GM23248 (cell line): ENCODE measurements at regions not wholly inside any gene's neighbourhood (a gene's known extent, or its start where the extent isn't known, plus 50 kb on each side); places are given as distances from the start of the nearest gene placed in this dataset.

Experiments
- EZH2 ChIP-seq: fragments of 200-600 bp; sonication (generic); IDR thresholded peaks from 2 replicates; pipeline ENCODE4 v1.6.1; 2018; ENCODE audit warnings: antibody characterized with exemption, mild to moderate bottlenecking; ENCODE audit not compliant: insufficient read depth, poor library complexity, severe bottlenecking
- EZH2phosphoT487 ChIP-seq: fragments of 200-600 bp; sonication (generic); IDR thresholded peaks from 2 replicates; pipeline ENCODE4 v1.6.1; 2018; ENCODE audit warnings: antibody characterized with exemption, moderate library complexity, mild to moderate bottlenecking, low read depth; ENCODE audit not compliant: insufficient read depth

DNA sequence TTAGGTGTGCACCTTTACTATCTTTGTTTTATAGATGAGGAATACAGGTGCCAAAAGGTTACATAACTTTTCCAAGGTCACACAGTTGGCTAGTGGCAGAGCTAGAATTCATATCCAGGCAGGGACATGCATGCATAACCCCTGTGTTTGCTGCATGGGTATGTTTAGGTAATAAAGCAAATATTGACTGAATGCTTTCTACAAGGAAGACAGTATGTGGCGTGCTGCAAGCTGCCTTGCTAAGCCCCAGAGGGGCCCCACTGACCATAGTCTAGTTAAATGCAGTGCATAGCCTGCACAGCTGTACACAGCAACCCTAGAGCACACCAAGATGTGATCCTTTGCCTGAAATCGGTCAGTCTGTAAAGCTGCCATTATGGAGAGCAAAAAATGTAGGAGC, 320.5 kb upstream of the IGFBP7 start:
- no peak for TF ChIP-seq EZH2
- TF ChIP-seq EZH2phosphoT487 = no peak
